DOHH2 (cell line): ENCODE measurements at regions not wholly inside any gene's neighbourhood (a gene's known extent, or its start where the extent isn't known, plus 50 kb on each side); places are given as distances from the start of the nearest gene placed in this dataset.

Source experiments
- EZH2phosphoT487 ChIP-seq: fragments of 200-600 bp; sonication (generic); IDR thresholded peaks from 2 replicates; pipeline ENCODE4 v1.6.1; 2017; ENCODE audit warnings: borderline replicate concordance, mild to moderate bottlenecking, antibody characterized with exemption, low read length, moderate library complexity, mixed read lengths
- TF ChIP-seq, protein P1 (sequence below): fragments of 200-600 bp; sonication (generic); IDR thresholded peaks from one replicate; pipeline ENCODE4 v1.5.1; 2014; ENCODE audit warnings: antibody characterized with exemption, mild to moderate bottlenecking, low read depth, low read length; ENCODE audit not compliant: poor library complexity, severe bottlenecking

DNA sequence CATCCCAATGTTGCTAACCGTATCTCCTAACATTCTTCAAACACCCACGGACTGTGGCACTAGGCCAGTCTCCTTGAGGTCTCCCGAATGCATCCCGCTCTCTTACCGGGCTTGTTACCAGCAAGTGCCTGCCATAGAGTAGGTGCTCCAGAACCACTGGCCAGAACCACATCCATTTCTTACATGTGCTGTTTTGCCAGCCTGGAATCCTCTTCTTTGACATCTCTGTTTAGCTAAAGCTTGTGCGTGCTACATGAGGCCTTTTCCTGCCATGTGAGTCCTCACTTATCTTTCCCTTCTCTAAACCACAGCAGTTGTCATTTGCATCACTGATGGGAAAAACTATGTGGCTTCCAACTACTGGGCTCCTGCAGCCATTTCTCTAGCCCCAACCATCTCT is 397.4 kb downstream of the PCNX1 start:
- TF ChIP-seq, protein P1, sequence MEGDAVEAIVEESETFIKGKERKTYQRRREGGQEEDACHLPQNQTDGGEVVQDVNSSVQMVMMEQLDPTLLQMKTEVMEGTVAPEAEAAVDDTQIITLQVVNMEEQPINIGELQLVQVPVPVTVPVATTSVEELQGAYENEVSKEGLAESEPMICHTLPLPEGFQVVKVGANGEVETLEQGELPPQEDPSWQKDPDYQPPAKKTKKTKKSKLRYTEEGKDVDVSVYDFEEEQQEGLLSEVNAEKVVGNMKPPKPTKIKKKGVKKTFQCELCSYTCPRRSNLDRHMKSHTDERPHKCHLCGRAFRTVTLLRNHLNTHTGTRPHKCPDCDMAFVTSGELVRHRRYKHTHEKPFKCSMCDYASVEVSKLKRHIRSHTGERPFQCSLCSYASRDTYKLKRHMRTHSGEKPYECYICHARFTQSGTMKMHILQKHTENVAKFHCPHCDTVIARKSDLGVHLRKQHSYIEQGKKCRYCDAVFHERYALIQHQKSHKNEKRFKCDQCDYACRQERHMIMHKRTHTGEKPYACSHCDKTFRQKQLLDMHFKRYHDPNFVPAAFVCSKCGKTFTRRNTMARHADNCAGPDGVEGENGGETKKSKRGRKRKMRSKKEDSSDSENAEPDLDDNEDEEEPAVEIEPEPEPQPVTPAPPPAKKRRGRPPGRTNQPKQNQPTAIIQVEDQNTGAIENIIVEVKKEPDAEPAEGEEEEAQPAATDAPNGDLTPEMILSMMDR: no peak
- no peak for TF ChIP-seq EZH2phosphoT487
